CD4-positive, alpha-beta T cell treated with Interleukin-2 at 100 ng/mL for 4 hours (primary cell): ENCODE measurements at regions not wholly inside any gene's neighbourhood (a gene's known extent, or its start where the extent isn't known, plus 50 kb on each side); places are given as distances from the start of the nearest gene placed in this dataset.
"Not testable (repeated sequence)": the region's sequence is repeated elsewhere in the genome, so short reads cannot be mapped to it uniquely, and the experiment has no call there.

Experiments
- DNase-seq: peaks from one replicate; pipeline ENCODE4 v3.0.0-alpha.2; 2020; ENCODE audit warnings: low spot score

DNA sequence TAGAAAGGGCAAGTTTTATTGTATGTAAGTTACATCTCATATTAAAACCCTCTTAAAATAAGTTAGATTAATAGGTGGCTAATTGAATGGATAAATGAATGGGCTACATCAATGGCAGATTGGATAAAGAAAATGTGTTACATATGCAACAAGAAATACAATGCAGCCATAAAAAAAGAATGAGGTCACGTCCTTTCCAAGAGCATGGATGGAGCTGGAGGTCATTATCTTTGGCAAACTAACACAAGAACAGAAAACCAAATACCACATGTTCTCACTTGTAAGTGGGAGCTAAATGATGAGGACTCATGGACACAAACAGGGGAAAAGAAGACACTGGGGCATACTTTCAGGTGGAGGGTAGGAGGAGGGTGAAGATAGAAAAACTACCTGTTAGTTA, 182.2 kb upstream of the GNAI1 start:
- no peak for DNase-seq

DNA sequence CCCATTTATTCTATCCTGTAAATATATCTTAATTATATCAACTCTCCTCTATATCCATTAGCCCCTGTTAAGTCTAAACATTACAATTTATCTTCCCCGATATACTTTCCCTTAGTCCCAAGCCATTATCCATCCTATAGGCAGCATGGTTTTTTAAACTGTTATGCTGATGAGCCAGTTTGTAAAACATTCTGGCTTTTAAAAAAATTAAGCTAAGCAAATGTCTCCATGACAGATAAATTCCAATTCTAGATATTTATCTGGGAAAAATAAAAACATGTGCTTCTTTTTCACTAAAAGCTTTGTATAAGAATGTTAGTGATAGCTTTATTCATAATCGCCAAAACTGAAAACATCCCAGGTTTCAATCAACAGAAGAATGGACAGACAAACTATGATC, 183.2 kb upstream of the GNAI1 start:
- DNase-seq = no peak

DNA sequence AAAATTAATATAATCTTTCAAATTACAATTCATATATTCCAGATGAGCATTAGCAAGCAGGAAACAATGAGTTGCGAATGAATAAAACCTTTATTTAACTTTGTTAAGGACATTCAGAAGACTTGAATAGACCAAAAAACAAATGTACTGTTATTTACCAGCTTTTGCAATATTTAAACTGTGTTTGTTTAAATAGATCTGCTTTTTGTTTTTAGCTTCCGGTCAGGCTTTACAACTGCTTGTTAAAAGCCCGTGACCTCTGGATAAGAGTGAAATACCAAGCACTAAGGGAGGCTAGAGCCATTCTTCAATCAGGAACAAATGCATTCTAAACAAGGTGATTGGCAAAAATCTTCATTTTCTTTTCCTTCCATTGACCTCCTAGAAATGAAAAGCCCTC, 184.9 kb upstream of the GNAI1 start:
- no peak for DNase-seq

DNA sequence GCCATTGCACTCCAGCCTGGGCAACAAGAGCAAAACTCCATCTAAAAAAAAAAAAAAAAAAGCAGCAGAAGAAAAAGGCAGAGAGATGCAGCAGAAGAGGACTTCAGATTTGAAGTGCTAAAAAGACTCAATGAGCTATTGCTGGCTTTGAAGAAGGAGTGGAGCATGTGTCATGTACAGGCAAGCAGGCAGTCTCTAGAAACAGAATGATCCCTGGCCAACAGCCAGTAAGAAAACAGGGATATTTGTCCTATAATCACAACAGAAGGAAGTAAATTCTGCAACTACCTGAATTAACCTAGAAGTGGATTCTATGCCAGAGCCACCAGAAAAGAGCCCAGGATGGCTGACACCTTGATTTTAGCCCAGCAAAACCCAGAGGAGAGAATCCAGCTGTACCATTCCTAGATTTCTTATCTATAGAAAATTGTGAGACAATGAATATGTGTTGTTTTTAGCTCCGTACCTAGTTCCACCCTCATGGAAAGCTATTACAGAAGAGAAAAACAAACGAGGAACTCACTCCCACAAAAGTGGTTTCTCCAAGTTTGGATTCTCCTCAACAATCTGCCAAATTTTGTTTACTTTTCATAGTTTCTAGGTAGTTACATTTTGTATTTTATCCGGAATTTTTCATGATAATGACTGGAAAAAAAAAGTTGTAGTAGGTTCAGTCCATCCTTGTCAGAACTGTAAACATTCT, 198.2 kb upstream of the GNAI1 start:
- no peak for DNase-seq

DNA sequence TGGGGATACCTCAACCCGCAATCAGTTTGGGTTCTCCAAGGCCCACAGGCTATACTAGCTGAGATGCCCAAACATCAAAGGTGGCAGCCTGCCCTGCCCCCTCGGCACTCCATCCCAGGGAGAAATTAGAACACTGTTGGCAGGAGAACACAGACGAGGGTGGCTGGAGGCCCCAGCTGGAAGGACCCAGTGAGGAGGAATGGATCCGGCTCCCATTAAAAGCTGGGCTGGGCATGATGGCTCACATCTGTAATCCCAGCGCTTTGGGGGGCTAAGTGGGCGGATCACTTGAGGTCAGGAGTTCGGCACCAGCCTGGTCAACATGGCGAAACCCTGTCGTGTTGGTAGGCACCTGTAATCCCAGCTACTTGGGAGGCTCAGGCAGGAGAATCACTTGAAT, 199.9 kb upstream of the GNAI1 start:
- no peak for DNase-seq

DNA sequence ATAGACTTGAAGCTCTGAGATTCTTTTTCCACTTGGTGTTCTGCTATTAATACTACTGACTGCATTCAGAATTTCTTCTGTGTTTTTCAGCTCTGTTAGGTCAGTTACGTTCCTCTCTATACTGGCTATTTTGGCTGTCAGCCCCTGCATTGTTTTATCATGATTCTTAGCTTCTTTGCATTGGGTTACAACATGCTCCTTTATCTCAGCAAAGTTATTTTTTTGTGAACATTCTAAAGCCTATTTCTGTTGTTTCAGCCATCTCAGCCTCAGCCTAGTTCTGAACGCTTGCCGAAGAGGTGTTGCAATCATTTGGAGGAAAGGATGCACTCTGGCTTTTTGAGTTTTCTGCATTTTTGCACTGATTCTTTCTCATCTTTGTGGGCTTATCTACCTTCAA, 201.5 kb upstream of the GNAI1 start:
- no peak for DNase-seq

DNA sequence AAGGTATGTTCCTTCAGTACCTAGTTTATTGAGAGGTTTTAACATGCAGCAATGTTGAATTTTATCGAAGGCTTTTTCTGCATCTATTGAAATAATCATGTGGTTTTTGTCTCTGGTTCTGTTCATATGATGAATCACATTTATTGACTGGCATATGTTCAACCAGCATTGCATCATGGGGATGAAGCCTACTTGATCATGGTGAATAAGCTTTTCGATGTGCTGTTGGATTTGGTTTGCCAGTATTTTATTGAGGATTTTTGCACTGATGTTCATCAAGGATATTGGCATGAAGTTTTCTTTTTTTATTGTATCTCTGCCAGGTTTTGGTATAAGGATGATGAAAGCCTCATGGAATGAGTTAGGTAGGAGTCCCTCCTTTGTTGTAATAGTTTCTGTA, 204.0 kb upstream of the GNAI1 start:
- no peak for DNase-seq

DNA sequence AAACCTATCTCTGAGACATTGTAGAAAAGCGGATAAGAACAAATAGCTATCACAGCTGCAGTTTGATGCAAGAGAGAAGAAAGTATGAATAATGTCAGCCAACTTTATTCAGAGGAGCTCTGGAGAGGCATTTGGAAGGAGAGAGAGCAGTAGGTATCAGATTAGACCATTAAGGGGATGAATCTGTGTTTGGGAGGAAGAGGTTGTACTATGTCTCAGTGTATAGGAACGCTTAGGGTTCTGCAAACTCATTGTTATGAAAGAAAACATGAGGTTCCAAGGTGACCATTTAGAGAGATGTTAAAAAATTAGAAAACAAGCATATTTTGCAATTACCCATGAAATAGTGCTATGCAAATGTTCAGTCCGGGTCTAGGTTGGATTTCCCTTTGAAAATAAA, 207.5 kb upstream of the GNAI1 start:
- no peak for DNase-seq

DNA sequence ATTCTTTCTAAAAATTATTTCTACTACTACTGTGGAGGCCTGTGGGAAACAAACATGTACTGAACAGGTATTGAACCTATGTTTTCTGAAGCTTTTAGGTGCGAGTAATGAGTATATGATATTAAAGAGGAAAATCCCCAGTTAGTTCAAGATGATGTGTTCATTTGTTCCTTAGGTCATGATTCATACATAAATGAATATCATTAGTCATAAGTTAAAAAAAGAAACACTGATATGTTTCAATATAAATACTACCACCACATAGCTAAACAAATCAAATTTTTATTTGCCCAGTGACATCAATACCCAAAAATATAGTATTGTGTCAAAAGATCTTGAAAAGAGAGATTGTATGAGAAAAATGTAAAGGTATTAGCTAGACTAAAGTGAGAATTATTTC, 210.7 kb upstream of the GNAI1 start:
- DNase-seq = no peak

DNA sequence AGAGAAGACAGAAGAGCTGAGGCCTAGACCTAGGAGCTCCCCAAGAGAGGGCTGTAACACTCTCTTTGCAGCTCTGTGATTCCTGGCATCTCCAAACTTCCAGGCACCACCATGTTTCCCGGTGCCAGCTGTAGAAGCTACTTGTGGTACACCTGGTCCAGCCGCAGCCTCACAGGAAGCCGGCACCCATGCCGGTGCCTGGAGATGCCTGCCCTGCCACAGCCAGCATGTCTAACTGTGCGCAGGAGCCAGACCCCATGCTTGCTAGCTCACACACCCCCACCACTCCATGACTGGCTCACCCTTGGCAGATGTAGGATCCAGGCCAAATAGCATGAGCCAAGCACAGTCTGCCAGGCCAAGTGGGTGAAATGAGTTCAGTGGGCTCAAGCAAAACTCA, 211.7 kb upstream of the GNAI1 start:
- no peak for DNase-seq

DNA sequence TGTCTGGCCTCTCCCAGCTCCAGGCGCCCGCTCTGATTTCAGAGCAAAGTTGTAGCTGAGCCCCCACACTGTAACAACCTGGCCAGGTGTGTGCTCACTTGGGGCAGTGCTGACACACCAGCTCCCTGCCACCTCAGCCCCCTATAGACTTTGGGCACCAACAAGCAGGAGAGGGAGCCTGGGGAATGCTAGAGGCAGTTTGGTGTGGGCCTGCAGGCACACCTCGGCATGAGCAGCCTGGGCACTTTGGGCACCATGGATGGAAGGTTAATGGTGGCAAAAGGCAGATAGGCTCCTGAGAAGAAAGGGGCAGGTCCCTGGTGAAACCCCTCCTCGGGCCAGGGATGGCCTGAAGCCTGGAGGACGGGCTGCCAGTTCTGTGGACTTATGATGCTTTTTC, 212.7 kb upstream of the GNAI1 start:
- no peak for DNase-seq

DNA sequence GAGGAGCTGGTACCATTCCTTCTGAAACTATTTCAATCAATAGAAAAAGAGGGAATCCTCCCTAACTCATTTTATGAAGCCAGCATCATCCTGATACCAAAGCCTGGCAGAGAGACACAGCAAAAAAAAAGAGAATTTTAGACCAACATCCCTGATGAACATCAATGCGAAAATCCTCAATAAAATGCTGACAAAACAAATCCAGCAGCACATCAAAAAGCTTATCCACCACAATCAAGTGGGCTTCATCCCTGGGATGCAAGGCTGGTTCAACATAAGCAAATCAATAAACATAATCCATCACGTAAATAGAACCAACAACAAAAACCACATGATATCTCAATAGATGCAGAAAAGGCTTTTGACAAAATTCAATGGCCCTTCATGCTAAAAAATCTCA, 216.0 kb upstream of the GNAI1 start:
- DNase-seq = not testable (repeated sequence)

DNA sequence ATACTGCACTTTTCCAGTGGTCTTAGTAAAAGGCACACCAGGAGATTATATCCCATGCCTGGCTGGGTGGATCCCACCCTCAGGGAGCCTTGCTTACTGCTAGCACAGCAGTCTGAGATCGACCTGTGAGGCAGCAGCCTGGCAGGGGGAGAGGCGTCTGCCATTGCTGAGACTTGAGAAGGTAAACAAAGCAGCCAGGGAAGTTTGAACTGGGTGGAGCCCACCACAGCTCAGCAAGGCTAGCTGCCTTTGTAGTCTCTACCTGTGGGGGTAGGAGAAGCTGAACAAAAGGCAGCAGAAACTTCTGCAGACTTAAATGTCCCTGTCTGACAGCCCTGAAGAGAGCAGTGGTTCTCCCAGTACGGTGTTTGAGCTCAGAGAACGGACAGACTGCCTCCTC, 219.3 kb upstream of the GNAI1 start:
- DNase-seq = not testable (repeated sequence)

DNA sequence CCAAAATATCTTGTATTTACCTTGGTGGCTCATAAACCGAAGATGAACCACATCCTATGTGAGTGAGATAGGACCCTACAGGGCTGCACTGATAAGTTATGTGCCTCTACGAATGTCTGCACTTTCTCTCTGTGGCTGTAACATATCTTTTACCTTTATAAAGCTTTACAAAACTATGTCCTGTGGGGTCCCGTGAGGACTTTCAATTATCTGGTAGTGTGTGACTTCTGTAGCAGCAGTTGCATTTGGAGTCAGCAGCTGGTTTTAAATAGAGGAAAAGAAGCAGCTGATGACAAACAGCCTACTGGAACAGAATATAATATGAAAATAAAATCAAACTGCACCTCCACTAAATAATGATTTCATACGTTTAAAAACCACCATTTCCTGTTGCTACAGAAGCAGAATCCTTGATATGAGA, 222.4 kb upstream of the GNAI1 start:
- no peak for DNase-seq

DNA sequence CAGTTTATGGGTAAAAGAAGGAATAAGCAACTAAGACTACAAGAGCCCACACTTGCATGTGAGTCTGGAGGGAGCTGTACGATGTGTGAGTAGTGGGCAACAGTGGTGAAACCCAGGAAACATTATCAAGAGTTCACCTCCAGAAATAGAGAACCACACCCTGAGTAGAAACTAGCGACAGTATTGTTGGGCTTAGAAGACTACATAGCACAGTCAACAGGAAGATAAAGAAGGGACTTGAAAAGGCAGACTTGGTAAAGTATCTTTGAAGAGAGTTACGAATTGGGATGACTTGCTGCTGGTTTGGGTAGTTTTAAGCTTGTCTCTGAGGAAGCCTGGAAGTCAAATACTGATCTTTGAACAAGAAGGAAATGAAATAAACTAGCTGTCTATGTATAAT, 223.2 kb upstream of the GNAI1 start:
- no peak for DNase-seq

DNA sequence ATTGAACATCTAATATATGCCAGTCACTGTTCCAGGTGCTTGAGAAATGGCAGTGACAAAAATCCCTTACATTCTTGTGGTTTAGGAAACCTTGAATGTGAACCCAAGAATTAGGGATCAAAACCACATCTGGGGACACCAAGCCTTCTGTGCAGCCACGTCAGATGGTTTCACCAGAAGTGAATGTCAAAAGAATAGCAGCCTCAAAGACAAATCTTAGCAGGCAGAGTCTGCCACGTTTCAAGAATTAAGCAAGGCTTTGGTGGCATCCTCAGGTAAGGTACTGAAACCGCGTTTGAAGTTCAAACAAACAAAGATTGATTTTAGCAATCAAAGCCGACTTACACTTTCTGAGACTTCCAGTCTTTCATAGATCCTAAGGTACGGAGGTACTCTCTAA, 225.5 kb upstream of the GNAI1 start:
- DNase-seq = no peak

DNA sequence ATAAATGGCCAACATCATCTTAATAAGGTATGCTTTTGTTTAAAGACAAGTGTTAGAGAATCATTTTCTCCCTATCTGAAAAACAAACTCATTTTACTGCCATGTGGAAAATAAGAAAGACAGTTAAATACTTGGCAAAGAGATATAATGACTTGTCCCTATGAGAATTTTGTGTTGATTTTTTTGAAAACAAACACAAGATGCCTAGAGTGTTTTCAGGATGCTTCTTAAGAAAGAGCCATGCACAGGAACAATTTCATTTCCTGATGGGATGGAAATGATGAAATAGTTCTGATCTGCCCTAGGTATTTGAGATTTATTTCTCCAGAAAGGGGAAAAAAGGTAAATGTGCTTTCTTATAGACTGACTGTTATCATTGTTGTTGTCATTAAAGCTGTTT, 237.5 kb upstream of the GNAI1 start:
- DNase-seq = no peak

DNA sequence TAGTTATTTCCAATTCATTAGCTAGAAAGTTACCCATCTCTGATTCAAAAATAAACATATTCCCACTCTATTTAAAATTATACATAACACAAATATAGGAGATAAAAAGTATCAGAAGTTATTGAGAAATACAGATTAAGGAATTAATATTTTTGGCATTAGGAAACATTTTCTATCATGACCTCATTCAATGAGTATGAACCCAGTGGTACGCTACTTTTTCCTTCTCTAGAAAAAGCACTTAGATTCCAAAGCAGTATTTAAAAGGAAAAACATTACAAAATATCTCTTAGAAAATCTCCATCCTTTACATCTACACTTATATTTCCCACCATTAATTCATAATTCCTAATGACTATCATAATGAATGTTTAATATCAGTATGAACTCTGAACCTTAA, 240.6 kb upstream of the GNAI1 start:
- no peak for DNase-seq

DNA sequence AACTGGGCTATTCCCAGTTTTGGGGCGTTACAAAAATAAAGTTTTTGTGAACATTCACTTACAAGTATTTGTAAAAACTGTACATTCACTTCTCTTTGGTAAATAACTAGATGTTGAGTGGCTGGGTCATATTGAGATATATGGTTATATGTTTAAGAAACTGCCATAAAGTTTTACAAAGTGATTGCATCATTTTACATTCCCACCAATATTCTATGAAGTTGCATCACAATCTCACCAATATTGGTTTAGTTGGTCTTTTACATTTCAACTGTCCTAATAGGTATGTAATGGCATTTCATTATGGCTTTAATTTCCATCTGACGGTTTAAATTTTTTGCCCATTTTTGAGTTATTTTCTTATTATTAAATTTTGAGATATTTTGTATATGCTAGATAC, 251.7 kb upstream of the GNAI1 start:
- no peak for DNase-seq

DNA sequence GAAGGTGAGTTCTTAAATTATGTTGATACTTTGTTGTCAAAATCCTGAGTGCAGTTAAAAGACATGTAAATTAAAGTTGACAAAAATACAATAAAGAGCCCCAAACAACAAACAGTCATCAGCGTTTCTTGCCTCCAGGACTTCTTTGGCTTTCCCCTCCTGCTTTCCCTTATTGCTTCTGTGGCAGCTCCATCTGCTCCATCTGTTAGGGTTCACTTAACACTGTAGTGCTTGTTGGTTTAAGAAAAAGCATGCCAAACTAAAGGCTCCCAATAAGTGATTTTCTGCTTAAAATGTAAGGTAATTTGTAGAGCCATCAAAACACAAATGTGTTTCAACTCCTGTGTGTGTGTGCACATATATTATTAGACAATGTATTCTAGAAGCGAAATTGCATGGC, 254.3 kb upstream of the GNAI1 start:
- DNase-seq = no peak

DNA sequence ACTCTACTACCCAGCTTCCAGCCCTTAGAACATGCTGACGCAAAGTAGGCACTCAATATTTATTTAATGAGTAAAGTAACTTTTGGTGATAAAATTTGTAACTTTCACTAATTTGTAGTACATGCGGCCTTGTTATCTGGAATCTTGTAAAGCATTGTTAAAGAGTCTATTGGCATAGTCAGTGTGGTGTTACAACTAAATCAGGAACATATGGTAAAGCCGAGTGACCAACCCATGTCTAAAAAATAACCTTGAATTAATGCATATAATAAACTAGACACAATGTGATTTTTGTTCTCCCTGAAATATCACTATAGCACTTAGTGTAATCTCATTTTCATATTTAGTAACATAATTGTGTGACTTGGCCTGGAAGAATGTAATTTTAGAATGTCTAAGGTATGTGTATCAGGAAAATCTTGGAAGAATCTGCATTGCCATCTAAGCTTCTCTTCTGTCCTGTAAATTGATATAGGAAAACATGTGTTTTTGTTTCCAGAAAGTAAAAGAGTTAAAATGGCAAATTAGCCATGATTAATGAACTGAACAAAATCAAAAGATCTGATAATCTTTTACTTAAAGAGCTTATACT, 256.7 kb upstream of the GNAI1 start:
- DNase-seq = no peak

DNA sequence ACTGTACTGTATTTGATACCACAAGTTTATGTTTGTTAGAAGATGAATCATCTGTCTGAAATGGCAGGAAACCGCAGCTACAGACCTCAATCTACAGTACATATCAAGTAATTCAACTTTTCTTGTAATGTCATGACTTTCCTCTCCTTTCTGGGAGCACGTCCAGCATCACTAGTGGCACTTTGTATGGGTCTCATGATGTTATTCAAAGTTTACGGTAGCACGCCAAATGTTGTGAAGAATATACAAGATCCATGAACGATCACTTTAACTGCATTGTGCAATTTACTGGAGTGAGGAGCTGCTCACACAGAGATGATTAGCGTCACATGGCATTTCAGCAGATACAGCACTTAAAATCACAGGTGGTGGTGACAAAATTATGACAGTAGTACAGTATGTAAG, 257.8 kb upstream of the GNAI1 start:
- DNase-seq = no peak

DNA sequence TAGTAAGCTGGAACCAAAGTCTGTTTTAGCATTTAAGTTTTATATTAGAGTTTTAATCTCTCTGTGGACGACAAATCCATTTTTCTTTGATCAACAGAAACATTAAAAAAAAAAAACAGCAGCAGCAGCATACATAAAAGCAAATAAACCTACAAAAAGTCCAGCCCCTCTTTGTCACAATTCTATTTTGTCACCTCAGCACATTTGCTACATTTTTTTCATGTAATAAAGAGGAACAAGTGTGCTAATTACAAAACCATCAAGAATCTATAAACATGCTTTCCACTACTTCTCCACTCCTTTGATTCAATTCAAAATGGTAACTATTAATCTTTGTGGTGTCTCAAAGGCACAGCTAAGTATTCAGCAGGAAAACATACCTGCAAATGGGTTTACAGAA, 259.8 kb upstream of the GNAI1 start:
- no peak for DNase-seq

DNA sequence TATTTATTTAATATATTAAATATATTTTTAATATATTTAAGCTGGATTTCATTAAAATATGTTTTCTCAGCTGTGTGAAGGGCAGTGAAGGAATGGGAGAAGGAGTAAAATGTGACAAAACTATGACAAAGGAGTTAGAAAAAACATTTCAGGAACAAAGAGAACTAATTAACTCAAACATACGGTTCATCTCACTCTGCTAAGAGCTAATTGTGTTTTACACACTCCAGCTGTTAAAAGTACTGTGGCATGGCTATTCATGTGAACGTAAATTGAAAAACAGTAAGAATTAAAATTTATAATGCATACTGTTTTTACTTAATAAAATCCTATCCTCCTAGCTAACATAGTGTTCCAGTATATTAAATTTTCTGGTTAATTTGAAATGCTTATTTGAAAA, 262.5 kb upstream of the GNAI1 start:
- DNase-seq = no peak
